SK-N-SH (cell line): ENCODE measurements at regions not wholly inside any gene's neighbourhood (a gene's known extent, or its start where the extent isn't known, plus 50 kb on each side); places are given as distances from the start of the nearest gene placed in this dataset.

Experiments used
- CTCF ChIA-PET: fragments of 300-600, 350-600 bp; formaldehyde crosslinking; extraction: SDS; loops from one replicate; lab custom pipeline; 2021; lab: Yijun Ruan, JAX
- POLR2A ChIA-PET: fragments of 350-600 bp; sonication (Branson Sonifier 250); formaldehyde crosslinking; extraction: SDS; loops from one replicate; lab custom pipeline; 2020; ENCODE audit warnings: antibody characterized with exemption, inconsistent platforms; lab: Yijun Ruan, JAX
- DNase-seq: peaks from one replicate; pipeline ENCODE4 v3.0.0; 2012
- H2AFZ ChIP-seq: fragments of 200-600 bp; sonication (generic); 2 replicates; pipeline ENCODE4 v1.8.1; 2016; ENCODE audit warnings: antibody characterized with exemption, mild to moderate bottlenecking, low read depth
- H3F3A ChIP-seq: fragments of 200-600 bp; sonication (generic); replicated peaks from 2 replicates; pipeline ENCODE3; 2016; ENCODE audit warnings: antibody characterized with exemption, mild to moderate bottlenecking; ENCODE audit not compliant: insufficient read depth
- H3K27ac ChIP-seq, 2 experiments: fragments of 200-500 bp in 1 of 2; fragments of 200-600 bp in 1 of 2; sonication (Bioruptor generic) in 1 of 2; sonication (generic), shearing (Covaris generic) in 1 of 2; 2 replicates each; pipeline versions ENCODE4 v1.5.1 to v1.6.1; 2014 to 2016; ENCODE audit warnings: low read depth in 2 of 2, inconsistent platforms in 1 of 2, low read length in 1 of 2, mild to moderate bottlenecking in 1 of 2, mixed read lengths in 1 of 2
- H3K27me3 ChIP-seq: fragments of 200-600 bp; sonication (generic), shearing (Covaris generic); 2 replicates; pipeline ENCODE4 v1.6.1; 2016; ENCODE audit warnings: mixed run types; ENCODE audit not compliant: insufficient read depth
- H3K36me3 ChIP-seq, 2 experiments: fragments of 200-500 bp in 1 of 2; fragments of 200-600 bp in 1 of 2; sonication (Bioruptor generic) in 1 of 2; sonication (generic) in 1 of 2; replicated peaks in 1 of 2; 2 replicates each; pipeline versions ENCODE3 to v1.5.1; 2014 to 2016; ENCODE audit warnings: low read length in 1 of 2, mild to moderate bottlenecking in 1 of 2; ENCODE audit not compliant: insufficient read depth in 2 of 2, control insufficient read depth in 1 of 2
- H3K4me1 ChIP-seq, 2 experiments: fragments of 200-500 bp in 1 of 2; fragments of 200-600 bp in 1 of 2; sonication (Bioruptor generic) in 1 of 2; sonication (generic), shearing (Covaris generic) in 1 of 2; 2 replicates each; pipeline versions ENCODE4 v1.5.1 to v1.6.1; 2014 to 2016; ENCODE audit warnings: low read depth in 1 of 2, low read length in 1 of 2, mixed run types in 1 of 2; ENCODE audit not compliant: insufficient read depth in 2 of 2, control insufficient read depth in 1 of 2
- H3K4me2 ChIP-seq: fragments of 200-600 bp; sonication (generic), shearing (Covaris generic); 2 replicates; pipeline ENCODE4 v1.6.1; 2017; ENCODE audit warnings: mixed run types
- H3K4me3 ChIP-seq, 2 experiments: fragments of 200-500 bp in 1 of 2; fragments of 200-600 bp in 1 of 2; sonication (Bioruptor generic) in 1 of 2; sonication (generic), shearing (Covaris generic) in 1 of 2; 2 replicates each; pipeline versions ENCODE4 v1.5.1 to v1.8.1; 2014 to 2016; ENCODE audit warnings: low read depth in 2 of 2, inconsistent platforms in 1 of 2, low read length in 1 of 2, mild to moderate bottlenecking in 1 of 2, mixed read lengths in 1 of 2, moderate library complexity in 1 of 2
- H3K79me2 ChIP-seq: fragments of 200-600 bp; sonication (generic); 2 replicates; pipeline ENCODE4 v1.8.1; 2017; ENCODE audit warnings: mild to moderate bottlenecking; ENCODE audit not compliant: insufficient read depth
- H3K9ac ChIP-seq: fragments of 200-600 bp; sonication (generic); 2 replicates; pipeline ENCODE4 v1.6.1; 2017; ENCODE audit warnings: mixed run types
- H3K9me2 ChIP-seq: fragments of 200-600 bp; sonication (generic); 2 replicates; pipeline ENCODE4 v1.6.1; 2017; ENCODE audit warnings: mixed run types
- H3K9me3 ChIP-seq: fragments of 200-600 bp; sonication (generic); 2 replicates; pipeline ENCODE4 v1.6.1; 2017; ENCODE audit warnings: mixed run types, mild to moderate bottlenecking, moderate library complexity
- H4K20me1 ChIP-seq: fragments of 200-600 bp; sonication (generic); 2 replicates; pipeline ENCODE4 v1.6.1; 2017; ENCODE audit warnings: mild to moderate bottlenecking, mixed run types; ENCODE audit not compliant: insufficient read depth
- EP300 ChIP-seq, 2 experiments: IDR thresholded peaks; 2 replicates each; pipeline versions ENCODE4 v1.4.0 to v1.6.1; 2012; ENCODE audit warnings: borderline replicate concordance in 1 of 2, low read depth in 1 of 2, low read length in 1 of 2
- EZH2phosphoT487 ChIP-seq: fragments of 200-600 bp; sonication (generic); IDR thresholded peaks from 2 replicates; pipeline ENCODE4 v1.6.1; 2017; ENCODE audit warnings: low read depth, mixed run types, mild to moderate bottlenecking, antibody characterized with exemption, moderate library complexity, borderline replicate concordance
- FOXJ3 ChIP-seq: sonication (generic); formaldehyde crosslinking; IDR thresholded peaks from 2 replicates; pipeline ENCODE4 v1.5.1; 2020; ENCODE audit warnings: mild to moderate bottlenecking, missing genetic modification reagents
- GABPA ChIP-seq: IDR thresholded peaks from 2 replicates; pipeline ENCODE4 v1.4.0; 2012; ENCODE audit warnings: low read depth, mild to moderate bottlenecking
- GATA2 ChIP-seq: sonication (generic); formaldehyde crosslinking; IDR thresholded peaks from 2 replicates; pipeline ENCODE4 v1.5.0; 2020; ENCODE audit warnings: mild to moderate bottlenecking, missing genetic modification reagents
- IRF3 ChIP-seq: fragments of 150-350 bp; IDR thresholded peaks from 2 replicates; pipeline ENCODE4 v1.6.1; 2016; ENCODE audit warnings: mild to moderate bottlenecking, low read depth, low read length
- JUND ChIP-seq: IDR thresholded peaks from 2 replicates; pipeline ENCODE4 v1.4.0; 2012
- MEF2A ChIP-seq: IDR thresholded peaks from 2 replicates; pipeline ENCODE4 v1.4.0; 2012; ENCODE audit warnings: low read depth, borderline replicate concordance
- MXI1 ChIP-seq: IDR thresholded peaks from 2 replicates; pipeline ENCODE4 v1.6.1; 2012; ENCODE audit warnings: mild to moderate bottlenecking, low read depth, low read length, improper control_type of control experiment
- NFIC ChIP-seq: IDR thresholded peaks from 2 replicates; pipeline ENCODE4 v1.4.0; 2012; ENCODE audit warnings: borderline replicate concordance
- NRF1 ChIP-seq: IDR thresholded peaks from 2 replicates; pipeline ENCODE4 v1.6.1; 2012; ENCODE audit warnings: low read depth, mild to moderate bottlenecking, low read length
- RCOR1 ChIP-seq: fragments of 150-350 bp; IDR thresholded peaks from 2 replicates; pipeline ENCODE4 v1.6.1; 2017; ENCODE audit warnings: antibody characterized with exemption, low read length
- RFX5 ChIP-seq: IDR thresholded peaks from 2 replicates; pipeline ENCODE4 v1.6.1; 2012; ENCODE audit warnings: mild to moderate bottlenecking, improper control_type of control experiment, low read length
- RXRA ChIP-seq: IDR thresholded peaks from 2 replicates; pipeline ENCODE4 v1.4.0; 2012; ENCODE audit warnings: low read depth, mild to moderate bottlenecking, borderline replicate concordance
- SIN3A ChIP-seq: IDR thresholded peaks from 2 replicates; pipeline ENCODE4 v1.6.1; 2012; ENCODE audit warnings: low read depth, mild to moderate bottlenecking, low read length, moderate library complexity, borderline replicate concordance
- SMC3 ChIP-seq: IDR thresholded peaks from 2 replicates; pipeline ENCODE4 v1.6.1; 2012; ENCODE audit warnings: low read depth, low read length, improper control_type of control experiment
- TAF1 ChIP-seq: IDR thresholded peaks from 2 replicates; pipeline ENCODE4 v1.6.1; 2012; ENCODE audit warnings: low read depth, mild to moderate bottlenecking, low read length, moderate library complexity, borderline replicate concordance
- TCF12 ChIP-seq: IDR thresholded peaks from 2 replicates; pipeline ENCODE4 v1.4.0; 2012
- USF1 ChIP-seq: IDR thresholded peaks from 2 replicates; pipeline ENCODE4 v1.4.0; 2012; ENCODE audit warnings: low read depth, borderline replicate concordance
- USF2 ChIP-seq: fragments of 150-350 bp; IDR thresholded peaks from 2 replicates; pipeline ENCODE4 v1.6.1; 2017; ENCODE audit warnings: antibody characterized with exemption, low read length, low read depth, borderline replicate concordance
- YY1 ChIP-seq: IDR thresholded peaks from 2 replicates; pipeline ENCODE4 v1.4.0; 2012; ENCODE audit warnings: low read depth, mild to moderate bottlenecking
- ZBTB33 ChIP-seq: IDR thresholded peaks from 2 replicates; pipeline ENCODE4 v1.4.0; 2012; ENCODE audit warnings: low read depth, borderline replicate concordance
- WGBS: methylation state at CpG from one replicate; pipeline ENCODE4 v1.1.6; 2017; ENCODE audit warnings: low lambda C conversion rate; 5-methylcytosine and 5-hydroxymethylcytosine counted together
- TF ChIP-seq, protein P1 (sequence below): IDR thresholded peaks from 2 replicates; pipeline ENCODE4 v1.6.1; 2012; ENCODE audit warnings: mild to moderate bottlenecking, low read depth, low read length, moderate library complexity
- TF ChIP-seq, protein P2 (sequence below): IDR thresholded peaks from 2 replicates; pipeline ENCODE4 v1.4.0; 2012; ENCODE audit warnings: low read depth
- TF ChIP-seq, protein P3 (sequence below): IDR thresholded peaks from 2 replicates; pipeline ENCODE4; 2012

GRCh38 chr15:36029606-36030210 is 483.7 kb upstream of the DPH6 start:
- Histone ChIP-seq H2AFZ (no peak overlapping the region), H4K20me1 (no peaks in the 10 kb centered on the region), H3K79me2 (no peaks in the 10 kb centered on the region), H3K4me3 (no peak overlapping the region), H3K4me2 (no peak overlapping the region), H3K9ac (no peak overlapping the region), H3K4me1 (no peaks in the 10 kb centered on the region; a peak in 1 of 4 replicates), H3K36me3 (no peaks in the 10 kb centered on the region), H3K27ac (peak overlapping the region in 1 of 2 experiments; percentile 55; a peak in 1 of 4 replicates), H3K9me3 (no peaks in the 10 kb centered on the region), H3K9me2 (no peaks in the 10 kb centered on the region), H3F3A (no peaks in the 10 kb centered on the region), H3K27me3 (no peaks in the 10 kb centered on the region)
- CTCF ChIA-PET = no interaction called here
- WGBS = 71% methylated on average over 5 of the region's 5 CpGs
- POLR2A ChIA-PET = no interaction called here
- no peak for DNase-seq
- TF ChIP-seq MEF2A (no peak), IRF3 (no peak), USF2 (no peak), SIN3A (no peak), TCF12 (peak; percentile 60), USF1 (no peak), TAF1 (no peak), NFIC (peak; percentile 29; the same call in 1 of the 2 replicates), RXRA (no peak), JUND (peak; percentile 35), RCOR1 (no peak), FOXJ3 (no peak), ZBTB33 (no peak), YY1 (no peak), MXI1 (no peak), GATA2 (CRISPR knock-in tag) (no peak), EZH2phosphoT487 (no peak), NRF1 (no peak), SMC3 (no peak), RFX5 (no peak), EP300 (IDR thresholded peaks at IDR 0.05; ENCODE audit: borderline replicate concordance in 1 of 2, low read depth in 1 of 2, low read length in 1 of 2) (peak in 1 of 2 experiments; percentile 58; a peak in 1 of 4 replicates), GABPA (no peak)
- TF ChIP-seq, protein P1, sequence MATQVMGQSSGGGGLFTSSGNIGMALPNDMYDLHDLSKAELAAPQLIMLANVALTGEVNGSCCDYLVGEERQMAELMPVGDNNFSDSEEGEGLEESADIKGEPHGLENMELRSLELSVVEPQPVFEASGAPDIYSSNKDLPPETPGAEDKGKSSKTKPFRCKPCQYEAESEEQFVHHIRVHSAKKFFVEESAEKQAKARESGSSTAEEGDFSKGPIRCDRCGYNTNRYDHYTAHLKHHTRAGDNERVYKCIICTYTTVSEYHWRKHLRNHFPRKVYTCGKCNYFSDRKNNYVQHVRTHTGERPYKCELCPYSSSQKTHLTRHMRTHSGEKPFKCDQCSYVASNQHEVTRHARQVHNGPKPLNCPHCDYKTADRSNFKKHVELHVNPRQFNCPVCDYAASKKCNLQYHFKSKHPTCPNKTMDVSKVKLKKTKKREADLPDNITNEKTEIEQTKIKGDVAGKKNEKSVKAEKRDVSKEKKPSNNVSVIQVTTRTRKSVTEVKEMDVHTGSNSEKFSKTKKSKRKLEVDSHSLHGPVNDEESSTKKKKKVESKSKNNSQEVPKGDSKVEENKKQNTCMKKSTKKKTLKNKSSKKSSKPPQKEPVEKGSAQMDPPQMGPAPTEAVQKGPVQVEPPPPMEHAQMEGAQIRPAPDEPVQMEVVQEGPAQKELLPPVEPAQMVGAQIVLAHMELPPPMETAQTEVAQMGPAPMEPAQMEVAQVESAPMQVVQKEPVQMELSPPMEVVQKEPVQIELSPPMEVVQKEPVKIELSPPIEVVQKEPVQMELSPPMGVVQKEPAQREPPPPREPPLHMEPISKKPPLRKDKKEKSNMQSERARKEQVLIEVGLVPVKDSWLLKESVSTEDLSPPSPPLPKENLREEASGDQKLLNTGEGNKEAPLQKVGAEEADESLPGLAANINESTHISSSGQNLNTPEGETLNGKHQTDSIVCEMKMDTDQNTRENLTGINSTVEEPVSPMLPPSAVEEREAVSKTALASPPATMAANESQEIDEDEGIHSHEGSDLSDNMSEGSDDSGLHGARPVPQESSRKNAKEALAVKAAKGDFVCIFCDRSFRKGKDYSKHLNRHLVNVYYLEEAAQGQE = no peak
- TF ChIP-seq, protein P2, sequence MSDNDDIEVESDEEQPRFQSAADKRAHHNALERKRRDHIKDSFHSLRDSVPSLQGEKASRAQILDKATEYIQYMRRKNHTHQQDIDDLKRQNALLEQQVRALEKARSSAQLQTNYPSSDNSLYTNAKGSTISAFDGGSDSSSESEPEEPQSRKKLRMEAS = no peak
- TF ChIP-seq, protein P3, sequence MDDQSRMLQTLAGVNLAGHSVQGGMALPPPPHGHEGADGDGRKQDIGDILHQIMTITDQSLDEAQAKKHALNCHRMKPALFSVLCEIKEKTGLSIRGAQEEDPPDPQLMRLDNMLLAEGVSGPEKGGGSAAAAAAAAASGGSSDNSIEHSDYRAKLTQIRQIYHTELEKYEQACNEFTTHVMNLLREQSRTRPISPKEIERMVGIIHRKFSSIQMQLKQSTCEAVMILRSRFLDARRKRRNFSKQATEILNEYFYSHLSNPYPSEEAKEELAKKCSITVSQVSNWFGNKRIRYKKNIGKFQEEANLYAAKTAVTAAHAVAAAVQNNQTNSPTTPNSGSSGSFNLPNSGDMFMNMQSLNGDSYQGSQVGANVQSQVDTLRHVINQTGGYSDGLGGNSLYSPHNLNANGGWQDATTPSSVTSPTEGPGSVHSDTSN = peak; percentile 78
